Tibial nerve (tissue), 3 donors: ENCODE measurements at regions not wholly inside any gene's neighbourhood (a gene's known extent, or its start where the extent isn't known, plus 50 kb on each side); places are given as distances from the start of the nearest gene placed in this dataset.

Experiments
- CTCF ChIP-seq, 5 experiments: fragments of 200-600 bp in 3 of 5; fragments of 450-650 bp in 2 of 5; sonication (generic) in 3 of 5; IDR thresholded peaks; one replicate each; pipeline ENCODE4 v1.5.1; 2016 to 2019; ENCODE audit warnings: antibody characterized with exemption in 5 of 5, mild to moderate bottlenecking in 3 of 5, moderate library complexity in 2 of 5
- POLR2A ChIP-seq, 2 donors: fragments of 450-650 bp; IDR thresholded peaks; one replicate each; pipeline ENCODE4 v1.6.1; 2017; ENCODE audit warnings: antibody characterized with exemption in 2 of 2, mild to moderate bottlenecking in 2 of 2, moderate library complexity in 2 of 2

GRCh38 chr2:164288235-164288634, 333.0 kb downstream of the GRB14 start:
- TF ChIP-seq CTCF (IDR thresholded peaks at IDR 0.05) (no peak), POLR2A (IDR thresholded peaks at IDR 0.05) (no peak)
